KMS-11 (cell line): ENCODE measurements at regions not wholly inside any gene's neighbourhood (a gene's known extent, or its start where the extent isn't known, plus 50 kb on each side); places are given as distances from the start of the nearest gene placed in this dataset.

ENCODE experiments used
- H2AFZ ChIP-seq: fragments of 200-600 bp; sonication (generic); 2 replicates; pipeline ENCODE4 v1.6.1; 2016; ENCODE audit warnings: antibody characterized with exemption, mixed run types, low read depth
- H3K27ac ChIP-seq: fragments of 200-600 bp; sonication (generic); 2 replicates; pipeline ENCODE4 v1.6.1; 2016; ENCODE audit warnings: mild to moderate bottlenecking, mixed run types
- H3K27me3 ChIP-seq: fragments of 200-600 bp; sonication (generic); 2 replicates; pipeline ENCODE4 v1.6.1; 2017; ENCODE audit warnings: mild to moderate bottlenecking, low read depth, mixed run types, moderate library complexity; ENCODE audit not compliant: insufficient read depth
- H3K36me3 ChIP-seq: fragments of 200-600 bp; sonication (generic); 2 replicates; pipeline ENCODE4 v1.6.1; 2017; ENCODE audit warnings: mild to moderate bottlenecking, mixed run types; ENCODE audit not compliant: insufficient read depth
- H3K4me1 ChIP-seq: fragments of 200-600 bp; sonication (generic); 2 replicates; pipeline ENCODE4 v1.6.1; 2016; ENCODE audit warnings: mild to moderate bottlenecking, low read depth, mixed run types; ENCODE audit not compliant: poor library complexity, severe bottlenecking
- H3K4me2 ChIP-seq: fragments of 200-600 bp; sonication (generic); 2 replicates; pipeline ENCODE4 v1.7.0; 2016; ENCODE audit warnings: mild to moderate bottlenecking, mixed run types
- H3K4me3 ChIP-seq: fragments of 200-600 bp; sonication (generic); IDR thresholded peaks from 2 replicates; pipeline ENCODE4 v1.6.1; 2017; ENCODE audit warnings: low read depth, low read length, mixed read lengths; ENCODE audit not compliant: insufficient read depth
- H3K79me2 ChIP-seq: fragments of 200-600 bp; sonication (generic); 2 replicates; pipeline ENCODE4 v1.6.1; 2016; ENCODE audit warnings: low read depth, mixed run types; ENCODE audit not compliant: insufficient read depth
- H3K9ac ChIP-seq: fragments of 200-600 bp; sonication (generic); 2 replicates; pipeline ENCODE4 v1.6.1; 2016; ENCODE audit warnings: mild to moderate bottlenecking, mixed run types
- H4K20me1 ChIP-seq: fragments of 200-600 bp; sonication (generic); 2 replicates; pipeline ENCODE4 v1.6.1; 2016; ENCODE audit warnings: mild to moderate bottlenecking, mixed run types; ENCODE audit not compliant: insufficient read depth
- TF ChIP-seq, protein P1 (sequence below): fragments of 200-600 bp; sonication (generic); conservative IDR thresholded peaks from 2 replicates; pipeline ENCODE4 v1.6.1; 2017; ENCODE audit warnings: low read depth, mild to moderate bottlenecking, antibody characterized with exemption, low read length, moderate library complexity, mixed read lengths

DNA sequence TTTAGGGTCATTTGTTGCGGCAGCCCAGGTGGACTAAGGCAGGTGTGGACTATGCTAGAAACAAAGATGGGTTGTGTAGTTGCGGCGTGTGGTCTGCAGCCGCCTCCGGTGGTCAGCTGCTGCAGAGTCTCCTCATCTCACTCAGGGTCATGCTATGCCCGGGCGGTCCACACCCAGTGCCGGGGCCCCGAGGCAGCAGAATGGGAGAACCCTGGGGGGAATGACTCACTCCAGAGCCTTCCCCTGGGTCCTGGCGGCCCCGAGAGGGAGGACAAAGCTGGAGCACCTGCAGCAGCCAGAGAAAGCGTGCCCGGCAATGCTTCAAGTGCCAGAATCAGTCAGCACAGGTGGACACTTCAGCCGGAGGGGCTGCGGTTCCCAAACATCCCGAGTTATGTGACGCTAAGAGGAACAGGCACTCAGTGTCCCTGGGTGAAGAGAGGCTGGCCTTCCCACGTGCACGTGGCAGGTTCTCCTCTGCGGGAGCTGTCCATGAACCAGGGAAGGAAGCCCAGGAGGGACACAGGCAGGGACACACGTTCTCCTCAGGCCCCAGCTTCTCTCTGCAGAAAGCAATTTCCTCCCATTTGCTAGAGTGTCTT is 289.6 kb upstream of the B3GAT1 start:
- Histone ChIP-seq H3K4me1 (no peaks in the 10 kb centered on the region), H3K36me3 (no peaks in the 10 kb centered on the region), H3K27me3 (no peaks in the 10 kb centered on the region), H3K4me3 (no peak overlapping the region), H3K9ac (no peak overlapping the region), H4K20me1 (no peaks in the 10 kb centered on the region), H3K79me2 (no peaks in the 10 kb centered on the region), H3K4me2 (no peak overlapping the region), H3K27ac (no peak overlapping the region), H2AFZ (no peak overlapping the region)
- TF ChIP-seq, protein P1, sequence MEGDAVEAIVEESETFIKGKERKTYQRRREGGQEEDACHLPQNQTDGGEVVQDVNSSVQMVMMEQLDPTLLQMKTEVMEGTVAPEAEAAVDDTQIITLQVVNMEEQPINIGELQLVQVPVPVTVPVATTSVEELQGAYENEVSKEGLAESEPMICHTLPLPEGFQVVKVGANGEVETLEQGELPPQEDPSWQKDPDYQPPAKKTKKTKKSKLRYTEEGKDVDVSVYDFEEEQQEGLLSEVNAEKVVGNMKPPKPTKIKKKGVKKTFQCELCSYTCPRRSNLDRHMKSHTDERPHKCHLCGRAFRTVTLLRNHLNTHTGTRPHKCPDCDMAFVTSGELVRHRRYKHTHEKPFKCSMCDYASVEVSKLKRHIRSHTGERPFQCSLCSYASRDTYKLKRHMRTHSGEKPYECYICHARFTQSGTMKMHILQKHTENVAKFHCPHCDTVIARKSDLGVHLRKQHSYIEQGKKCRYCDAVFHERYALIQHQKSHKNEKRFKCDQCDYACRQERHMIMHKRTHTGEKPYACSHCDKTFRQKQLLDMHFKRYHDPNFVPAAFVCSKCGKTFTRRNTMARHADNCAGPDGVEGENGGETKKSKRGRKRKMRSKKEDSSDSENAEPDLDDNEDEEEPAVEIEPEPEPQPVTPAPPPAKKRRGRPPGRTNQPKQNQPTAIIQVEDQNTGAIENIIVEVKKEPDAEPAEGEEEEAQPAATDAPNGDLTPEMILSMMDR: no peak

DNA sequence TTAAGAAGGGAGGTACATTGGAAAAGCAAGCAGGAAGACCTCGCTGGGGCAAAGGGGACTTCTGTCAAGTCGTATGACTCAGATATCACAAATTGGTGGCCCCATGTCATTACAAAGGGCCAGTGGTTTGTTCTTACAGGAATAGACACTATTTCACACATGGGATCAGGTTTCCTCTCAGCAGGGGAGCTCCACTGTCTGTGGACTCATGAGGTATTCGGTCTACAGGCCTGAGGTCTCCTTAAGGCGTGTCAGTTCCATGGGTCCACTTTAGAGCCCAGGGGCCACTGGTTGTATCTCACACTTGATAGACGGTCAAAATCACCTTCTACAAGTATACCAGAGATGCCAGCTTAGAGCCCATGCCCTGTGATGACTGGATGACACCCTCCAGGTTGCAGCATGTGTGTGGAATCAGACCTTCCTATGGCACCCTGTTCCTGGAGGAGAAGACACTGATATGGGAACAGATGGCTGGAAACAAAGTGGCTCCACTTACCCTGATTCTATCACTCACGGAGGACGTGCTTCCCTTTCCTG is 288.1 kb upstream of the B3GAT1 start:
- Histone ChIP-seq H3K79me2 (no peaks in the 10 kb centered on the region), H3K4me3 (no peak overlapping the region), H4K20me1 (no peaks in the 10 kb centered on the region), H3K9ac (no peak overlapping the region), H3K27me3 (no peaks in the 10 kb centered on the region), H3K4me1 (no peaks in the 10 kb centered on the region), H2AFZ (no peak overlapping the region), H3K27ac (no peak overlapping the region), H3K36me3 (no peaks in the 10 kb centered on the region), H3K4me2 (no peak overlapping the region)
- TF ChIP-seq, protein P1: no peak

DNA sequence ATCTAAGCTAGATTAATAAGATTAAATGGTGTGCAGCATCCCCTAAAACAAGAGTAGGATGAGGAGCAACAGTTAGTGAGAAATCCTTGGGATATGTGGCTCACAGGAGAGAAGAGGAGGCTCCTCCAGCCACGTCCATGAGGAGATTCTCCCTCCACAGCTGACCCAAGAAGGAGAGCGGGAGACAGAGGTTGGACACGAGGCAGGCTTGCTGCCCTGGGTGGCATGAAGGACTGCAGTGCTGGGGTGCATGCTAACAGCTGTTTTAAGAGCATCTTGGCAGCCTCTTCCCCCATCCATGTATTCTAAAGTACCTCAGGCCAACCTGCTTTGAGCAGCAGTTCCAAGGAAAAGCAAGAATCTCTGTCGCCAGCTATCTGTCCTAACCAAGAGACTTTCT is 284.4 kb upstream of the B3GAT1 start:
- Histone ChIP-seq H3K4me2 (no peak overlapping the region), H3K27ac (no peak overlapping the region), H3K9ac (no peak overlapping the region), H3K79me2 (no peaks in the 10 kb centered on the region), H4K20me1 (no peaks in the 10 kb centered on the region), H3K36me3 (no peaks in the 10 kb centered on the region), H3K4me3 (no peak overlapping the region), H3K27me3 (no peaks in the 10 kb centered on the region), H3K4me1 (no peaks in the 10 kb centered on the region), H2AFZ (no peak overlapping the region)
- TF ChIP-seq, protein P1: no peak

DNA sequence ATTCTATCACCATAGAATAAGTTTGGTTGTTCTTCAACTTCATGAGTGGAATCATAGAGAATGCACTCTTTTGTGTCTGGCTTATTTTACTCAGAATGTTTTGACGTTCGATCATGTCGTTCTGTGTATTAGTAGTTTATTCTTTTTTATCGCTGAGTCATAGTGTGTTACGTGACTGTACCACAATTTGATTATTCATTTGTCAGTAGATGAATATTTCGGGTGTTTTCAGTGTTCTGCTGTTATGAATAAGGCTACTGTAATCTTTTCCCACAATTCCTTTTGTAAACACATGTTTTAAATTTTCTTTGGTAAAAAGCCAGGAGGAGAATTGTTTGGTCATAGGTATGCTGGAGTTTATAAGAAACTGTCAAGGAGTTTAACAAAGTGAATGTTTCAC is 279.9 kb upstream of the B3GAT1 start:
- H3K9ac ChIP-seq: no peak overlapping the region

More for the DNA sequence above, 279.9 kb upstream of the B3GAT1 start:
- Histone ChIP-seq H4K20me1 (no peaks in the 10 kb centered on the region), H3K36me3 (no peaks in the 10 kb centered on the region), H2AFZ (no peak overlapping the region), H3K79me2 (no peaks in the 10 kb centered on the region), H3K27me3 (no peaks in the 10 kb centered on the region), H3K4me2 (no peak overlapping the region), H3K4me3 (no peak overlapping the region), H3K27ac (no peak overlapping the region), H3K4me1 (no peaks in the 10 kb centered on the region)
- TF ChIP-seq, protein P1: no peak
